ENCODE measurements at regions not wholly inside any gene's neighbourhood (a gene's known extent, or its start where the extent isn't known, plus 50 kb on each side); places are given as distances from the start of the nearest gene placed in this dataset.

- no peak for TF ChIP-seq CTCF (IDR thresholded peaks at IDR 0.05; ENCODE audit: control insufficient read depth, extremely low read depth, insufficient read depth)
- no peak overlapping the region for H3K4me3 ChIP-seq (ENCODE audit: low read depth, low read length)
- no peak for DNase-seq (ENCODE audit: low read depth)
Observed at GRCh38 chr12:118694128-118694775, 287.1 kb upstream of the SRRM4 start.

DNA sequence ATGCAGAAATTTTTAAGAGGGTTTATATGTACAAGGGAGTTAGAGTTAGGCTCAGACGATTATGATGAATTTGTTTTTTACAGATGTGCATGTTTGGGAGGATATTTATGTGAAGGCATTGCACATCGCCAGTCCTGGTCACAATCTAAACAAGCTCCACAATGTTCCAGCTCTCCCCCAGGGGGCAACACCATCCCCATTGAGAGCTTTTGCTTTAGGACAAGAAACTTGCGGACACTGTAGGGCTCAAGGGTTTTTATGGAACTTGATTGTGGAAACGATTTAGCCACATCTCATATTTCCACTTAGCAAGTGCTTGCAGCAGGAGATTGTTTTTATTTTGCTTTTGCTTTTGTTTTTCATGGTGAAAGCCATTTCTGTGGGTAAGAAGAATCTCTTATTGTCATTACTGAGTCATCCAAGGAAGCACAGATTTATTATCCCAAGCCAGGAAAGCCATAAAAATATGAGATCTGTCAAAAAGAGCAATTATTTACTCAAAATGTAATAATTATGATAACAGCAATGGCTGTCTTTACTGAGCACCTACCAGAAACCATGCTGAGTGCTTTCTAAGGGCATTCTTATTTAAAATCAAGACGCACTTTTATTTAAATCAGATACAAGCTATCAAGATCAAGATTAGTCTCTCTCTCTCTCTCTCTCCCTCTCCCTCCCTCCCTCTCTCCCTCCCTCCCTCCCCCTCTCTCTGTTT, 276.7 kb upstream of the SRRM4 start:
- no peak for TF ChIP-seq CTCF (IDR thresholded peaks at IDR 0.05; ENCODE audit: control insufficient read depth, extremely low read depth, insufficient read depth)
- no peak overlapping the region for H3K4me3 ChIP-seq (ENCODE audit: low read depth, low read length)
- DNase-seq (ENCODE audit: low read depth) = no peak

GRCh38 chr12:118706437-118706836, 274.9 kb upstream of the SRRM4 start:
- no peak for DNase-seq (ENCODE audit: low read depth)
- TF ChIP-seq CTCF (IDR thresholded peaks at IDR 0.05; ENCODE audit: control insufficient read depth, extremely low read depth, insufficient read depth) = no peak

DNA sequence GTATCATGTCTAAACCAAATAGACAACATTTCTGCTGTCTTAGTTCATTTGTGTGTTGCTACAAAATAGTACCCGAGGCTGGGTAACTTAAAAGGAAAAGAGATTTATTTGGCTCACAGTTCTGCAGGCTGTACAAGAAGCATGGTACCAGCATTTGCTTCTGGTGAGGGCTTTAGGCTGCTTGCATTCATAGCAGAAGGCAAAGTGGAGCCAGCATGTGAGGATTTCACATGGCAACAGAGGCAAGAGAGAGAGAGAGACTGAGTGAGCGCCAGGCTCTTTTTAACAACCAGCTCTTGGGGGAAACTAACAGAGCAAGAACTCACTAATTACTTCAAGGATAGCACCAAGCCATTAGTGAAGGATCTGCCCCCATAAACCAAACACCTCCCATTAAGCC, 271.4 kb upstream of the SRRM4 start:
- no peak overlapping the region for H3K4me3 ChIP-seq (ENCODE audit: low read depth, low read length)
- TF ChIP-seq CTCF (IDR thresholded peaks at IDR 0.05; ENCODE audit: control insufficient read depth, extremely low read depth, insufficient read depth) = no peak
- DNase-seq (ENCODE audit: low read depth) = no peak

More at GRCh38 chr12:118706437-118706836, 274.9 kb upstream of the SRRM4 start:
- H3K4me3 ChIP-seq (ENCODE audit: low read depth, low read length) = no peak overlapping the region

DNA sequence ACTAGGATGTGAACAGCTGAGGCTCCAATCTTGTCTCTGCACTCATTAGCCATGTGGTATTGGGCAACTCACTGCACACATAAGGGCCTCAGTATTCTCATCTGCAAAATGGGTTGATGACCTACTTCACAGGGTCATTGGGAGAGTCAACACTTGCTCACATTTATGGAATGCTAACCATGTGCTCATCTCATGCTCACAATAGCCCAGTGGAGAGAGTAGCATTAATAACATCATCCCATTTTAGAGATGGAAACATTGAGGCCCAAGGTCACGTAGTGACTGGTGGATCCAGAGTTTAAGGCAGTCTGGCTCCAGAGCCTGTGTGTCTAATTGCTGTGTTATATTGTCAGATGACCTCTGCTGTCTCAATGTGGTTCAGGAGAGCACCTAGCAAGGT, 270.2 kb upstream of the SRRM4 start:
- DNase-seq (ENCODE audit: low read depth) = no peak
- no peak overlapping the region for H3K4me3 ChIP-seq (ENCODE audit: low read depth, low read length)
- no peak for TF ChIP-seq CTCF (IDR thresholded peaks at IDR 0.05; ENCODE audit: control insufficient read depth, extremely low read depth, insufficient read depth)

DNA sequence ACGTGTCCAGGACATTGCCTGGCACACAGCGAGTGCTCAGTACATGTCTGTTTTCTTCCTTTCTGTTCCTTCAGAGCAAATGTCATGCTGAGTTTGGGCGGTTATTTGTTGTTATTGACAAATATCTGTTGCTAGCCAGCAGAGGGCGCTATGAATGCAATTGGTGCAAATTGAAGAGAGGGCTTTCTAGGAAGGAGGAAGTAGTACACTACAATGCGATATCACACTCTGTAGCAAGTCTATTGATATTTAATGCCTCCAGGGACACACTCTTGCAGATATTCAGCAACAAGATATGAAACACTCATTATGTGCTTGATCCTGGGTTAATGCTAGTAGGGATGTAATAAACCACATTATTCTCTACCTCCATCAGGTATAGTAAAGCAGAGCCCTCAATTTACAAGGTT, 267.3 kb upstream of the SRRM4 start:
- DNase-seq (ENCODE audit: low read depth) = peak; percentile 11
- TF ChIP-seq CTCF (IDR thresholded peaks at IDR 0.05; ENCODE audit: control insufficient read depth, extremely low read depth, insufficient read depth) = peak; percentile 71
- H3K4me3 ChIP-seq (ENCODE audit: low read depth, low read length) = no peak overlapping the region
